ENCODE measurements at regions not wholly inside any gene's neighbourhood (a gene's known extent, or its start where the extent isn't known, plus 50 kb on each side); places are given as distances from the start of the nearest gene placed in this dataset.

DNA sequence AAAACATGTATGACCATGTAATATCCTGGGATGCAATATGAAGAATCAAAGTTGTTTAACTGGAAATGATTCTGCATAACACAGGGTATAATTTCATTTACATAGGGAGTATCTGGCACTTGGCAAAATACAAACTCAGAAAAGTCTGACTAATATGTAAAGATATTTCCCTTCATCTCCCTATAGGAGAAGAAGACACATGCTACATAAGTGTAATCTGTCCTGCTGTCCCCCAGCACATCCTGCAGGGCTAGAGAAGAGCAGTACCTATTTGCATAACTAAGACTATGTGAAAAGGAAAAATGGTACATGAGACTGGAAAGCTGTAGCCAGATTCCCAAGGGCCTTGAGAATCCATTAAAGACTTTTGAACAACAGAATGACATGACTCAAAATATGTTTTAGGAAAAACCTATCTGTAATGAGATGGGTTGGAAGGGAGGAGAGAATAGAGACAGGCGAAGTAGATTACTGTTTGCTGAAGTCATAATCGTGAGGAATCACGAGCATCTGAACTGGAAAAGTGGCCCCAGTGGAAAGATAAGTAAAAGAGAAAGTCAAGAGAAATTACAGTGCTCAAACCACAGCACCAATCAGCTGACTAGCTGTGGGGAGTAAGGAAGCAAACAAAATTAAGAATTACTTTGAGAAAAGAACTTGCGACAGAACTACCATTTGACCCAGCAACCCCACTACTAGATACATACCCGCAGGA lies 155.1 kb upstream of the HMGA2 start:
- TF ChIP-seq, protein P1, sequence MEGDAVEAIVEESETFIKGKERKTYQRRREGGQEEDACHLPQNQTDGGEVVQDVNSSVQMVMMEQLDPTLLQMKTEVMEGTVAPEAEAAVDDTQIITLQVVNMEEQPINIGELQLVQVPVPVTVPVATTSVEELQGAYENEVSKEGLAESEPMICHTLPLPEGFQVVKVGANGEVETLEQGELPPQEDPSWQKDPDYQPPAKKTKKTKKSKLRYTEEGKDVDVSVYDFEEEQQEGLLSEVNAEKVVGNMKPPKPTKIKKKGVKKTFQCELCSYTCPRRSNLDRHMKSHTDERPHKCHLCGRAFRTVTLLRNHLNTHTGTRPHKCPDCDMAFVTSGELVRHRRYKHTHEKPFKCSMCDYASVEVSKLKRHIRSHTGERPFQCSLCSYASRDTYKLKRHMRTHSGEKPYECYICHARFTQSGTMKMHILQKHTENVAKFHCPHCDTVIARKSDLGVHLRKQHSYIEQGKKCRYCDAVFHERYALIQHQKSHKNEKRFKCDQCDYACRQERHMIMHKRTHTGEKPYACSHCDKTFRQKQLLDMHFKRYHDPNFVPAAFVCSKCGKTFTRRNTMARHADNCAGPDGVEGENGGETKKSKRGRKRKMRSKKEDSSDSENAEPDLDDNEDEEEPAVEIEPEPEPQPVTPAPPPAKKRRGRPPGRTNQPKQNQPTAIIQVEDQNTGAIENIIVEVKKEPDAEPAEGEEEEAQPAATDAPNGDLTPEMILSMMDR (IDR thresholded peaks at IDR 0.05), result no peak
- no peak for TF ChIP-seq POLR2A (IDR thresholded peaks at IDR 0.05)

All from uterus (tissue), 2 donors.